ENCODE measurements at regions not wholly inside any gene's neighbourhood (a gene's known extent, or its start where the extent isn't known, plus 50 kb on each side); places are given as distances from the start of the nearest gene placed in this dataset.

- no peaks in the 10 kb centered on the region for H3K36me3 ChIP-seq (ENCODE audit: control insufficient read depth, insufficient read depth, low read length)
- DNase-seq (ENCODE audit: low read depth): no peak
- H3K4me3 ChIP-seq (ENCODE audit: low read depth, low read length): no peak overlapping the region
- ChIA-PET POLR2A (no interaction called here), CTCF (interaction anchor here (1.4 kb wide), 1 partner anchor 112 kb away, joined by 3 read pairs; no protein-coding TSS in a partner anchor)
- TF ChIP-seq, protein P1, sequence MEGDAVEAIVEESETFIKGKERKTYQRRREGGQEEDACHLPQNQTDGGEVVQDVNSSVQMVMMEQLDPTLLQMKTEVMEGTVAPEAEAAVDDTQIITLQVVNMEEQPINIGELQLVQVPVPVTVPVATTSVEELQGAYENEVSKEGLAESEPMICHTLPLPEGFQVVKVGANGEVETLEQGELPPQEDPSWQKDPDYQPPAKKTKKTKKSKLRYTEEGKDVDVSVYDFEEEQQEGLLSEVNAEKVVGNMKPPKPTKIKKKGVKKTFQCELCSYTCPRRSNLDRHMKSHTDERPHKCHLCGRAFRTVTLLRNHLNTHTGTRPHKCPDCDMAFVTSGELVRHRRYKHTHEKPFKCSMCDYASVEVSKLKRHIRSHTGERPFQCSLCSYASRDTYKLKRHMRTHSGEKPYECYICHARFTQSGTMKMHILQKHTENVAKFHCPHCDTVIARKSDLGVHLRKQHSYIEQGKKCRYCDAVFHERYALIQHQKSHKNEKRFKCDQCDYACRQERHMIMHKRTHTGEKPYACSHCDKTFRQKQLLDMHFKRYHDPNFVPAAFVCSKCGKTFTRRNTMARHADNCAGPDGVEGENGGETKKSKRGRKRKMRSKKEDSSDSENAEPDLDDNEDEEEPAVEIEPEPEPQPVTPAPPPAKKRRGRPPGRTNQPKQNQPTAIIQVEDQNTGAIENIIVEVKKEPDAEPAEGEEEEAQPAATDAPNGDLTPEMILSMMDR (IDR thresholded peaks at IDR 0.05; ENCODE audit: insufficient read depth, low read depth, low read length): no peak
- H3K27me3 ChIP-seq (ENCODE audit: control insufficient read depth, insufficient read depth, low read length): no peaks in the 10 kb centered on the region; the same call in 1 of the 2 replicates
Measured at GRCh38 chr14:38904959-38905358, 198.1 kb downstream of the SEC23A start.

DNA sequence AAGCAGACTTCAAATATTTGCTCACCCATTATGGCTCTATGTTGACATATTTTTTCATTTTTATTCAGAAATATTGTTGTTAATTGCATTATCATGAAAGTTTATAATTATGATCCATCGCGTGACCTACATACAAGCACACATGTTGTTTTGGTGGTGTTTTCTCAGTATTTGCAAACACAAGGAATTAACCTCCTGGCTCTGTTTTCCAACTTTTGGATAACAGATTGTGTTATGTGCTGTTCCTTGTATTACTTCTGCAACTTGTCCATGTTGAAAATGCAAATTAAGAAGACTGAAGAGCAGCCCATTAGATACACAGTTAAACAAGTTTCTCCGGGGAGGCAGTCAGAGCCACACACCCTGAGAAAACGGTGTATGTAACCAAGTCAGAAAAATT, 201.2 kb downstream of the SEC23A start:
- Histone ChIP-seq H3K4me3 (ENCODE audit: low read depth, low read length) (no peak overlapping the region), H3K36me3 (ENCODE audit: control insufficient read depth, insufficient read depth, low read length) (no peaks in the 10 kb centered on the region), H3K27me3 (ENCODE audit: control insufficient read depth, insufficient read depth, low read length) (no peaks in the 10 kb centered on the region; the same call in 1 of the 2 replicates)
- POLR2A ChIA-PET: no interaction called here
- DNase-seq (ENCODE audit: low read depth): no peak
- CTCF ChIA-PET: no interaction called here
- TF ChIP-seq, protein P1 (IDR thresholded peaks at IDR 0.05; ENCODE audit: insufficient read depth, low read depth, low read length): no peak

- no peaks in the 10 kb centered on the region; the same call in 1 of the 2 replicates for H3K27me3 ChIP-seq (ENCODE audit: control insufficient read depth, insufficient read depth, low read length)
- H3K4me3 ChIP-seq (ENCODE audit: low read depth, low read length): no peak overlapping the region
- no peak for DNase-seq (ENCODE audit: low read depth)
- TF ChIP-seq, protein P1 (IDR thresholded peaks at IDR 0.05; ENCODE audit: insufficient read depth, low read depth, low read length): no peak
- H3K36me3 ChIP-seq (ENCODE audit: control insufficient read depth, insufficient read depth, low read length): no peaks in the 10 kb centered on the region
- CTCF ChIA-PET: no interaction called here
- POLR2A ChIA-PET: no interaction called here
Measured at GRCh38 chr14:38900887-38901286, 202.1 kb downstream of the SEC23A start.

- TF ChIP-seq, protein P1 (IDR thresholded peaks at IDR 0.05; ENCODE audit: insufficient read depth, low read depth, low read length): no peak
- Histone ChIP-seq H3K27me3 (ENCODE audit: control insufficient read depth, insufficient read depth, low read length) (no peaks in the 10 kb centered on the region; the same call in 1 of the 2 replicates), H3K36me3 (ENCODE audit: control insufficient read depth, insufficient read depth, low read length) (no peaks in the 10 kb centered on the region), H3K4me3 (ENCODE audit: low read depth, low read length) (no peak overlapping the region)
- CTCF ChIA-PET: no interaction called here
- POLR2A ChIA-PET: no interaction called here
- DNase-seq (ENCODE audit: low read depth): no peak
Measured at GRCh38 chr14:38887696-38888095, 215.3 kb downstream of the SEC23A start.

GRCh38 chr14:38884109-38884508, 218.9 kb downstream of the SEC23A start:
- no peak for DNase-seq (ENCODE audit: low read depth)
- POLR2A ChIA-PET: no interaction called here
- Histone ChIP-seq H3K4me3 (ENCODE audit: low read depth, low read length) (no peak overlapping the region), H3K27me3 (ENCODE audit: control insufficient read depth, insufficient read depth, low read length) (no peaks in the 10 kb centered on the region; the same call in 1 of the 2 replicates), H3K36me3 (ENCODE audit: control insufficient read depth, insufficient read depth, low read length) (no peaks in the 10 kb centered on the region)
- TF ChIP-seq, protein P1 (IDR thresholded peaks at IDR 0.05; ENCODE audit: insufficient read depth, low read depth, low read length): no peak
- CTCF ChIA-PET: no interaction called here
